ENCODE measurements at regions not wholly inside any gene's neighbourhood (a gene's known extent, or its start where the extent isn't known, plus 50 kb on each side); places are given as distances from the start of the nearest gene placed in this dataset.

- Histone ChIP-seq H3K27ac (ENCODE audit: low read depth in 1 of 2, low read length in 1 of 2) (no peak overlapping the region), H3K4me1 (ENCODE audit: control insufficient read depth in 5 of 5, insufficient read depth in 5 of 5, low read length in 5 of 5) (no peaks in the 10 kb centered on the region), H3K36me3 (ENCODE audit: control insufficient read depth in 4 of 4, insufficient read depth in 4 of 4, low read length in 4 of 4) (no peaks in the 10 kb centered on the region), H3K27me3 (ENCODE audit: control insufficient read depth in 3 of 3, insufficient read depth in 3 of 3, low read length in 2 of 3) (no peaks in the 10 kb centered on the region), H3K4me3 (no peak overlapping the region), H3K9ac (ENCODE audit: insufficient read depth in 1 of 2, low read length in 2 of 2) (no peak overlapping the region), H3K9me3 (ENCODE audit: control insufficient read depth in 4 of 4, insufficient read depth in 3 of 4, low read length in 3 of 4) (peaks cover 0 to 2% (median 0%) of the 10 kb centered on the region in 4 donors)
- no peak for ATAC-seq (ENCODE audit: insufficient read depth, low FRiP score)
- TF ChIP-seq CTCF (IDR thresholded peaks at IDR 0.05; ENCODE audit: control extremely low read depth, extremely low read depth) = no peak
- no peak for DNase-seq
Measured at GRCh38 chr3:117932441-117932840, 1102.2 kb downstream of the IGSF11 start.

- DNase-seq = no peak
- H3K9me3 ChIP-seq (ENCODE audit: control insufficient read depth in 4 of 4, insufficient read depth in 3 of 4, low read length in 3 of 4) = peaks cover 0 to 5% (median 0%) of the 10 kb centered on the region in 4 donors
- no peaks in the 10 kb centered on the region for H3K36me3 ChIP-seq (ENCODE audit: control insufficient read depth in 4 of 4, insufficient read depth in 4 of 4, low read length in 4 of 4)
- no peaks in the 10 kb centered on the region for H3K4me1 ChIP-seq (ENCODE audit: control insufficient read depth in 5 of 5, insufficient read depth in 5 of 5, low read length in 5 of 5)
- no peaks in the 10 kb centered on the region for H3K27me3 ChIP-seq (ENCODE audit: control insufficient read depth in 3 of 3, insufficient read depth in 3 of 3, low read length in 2 of 3)
- H3K9ac ChIP-seq (ENCODE audit: insufficient read depth in 1 of 2, low read length in 2 of 2) = no peak overlapping the region
- 94 to 95% methylated on average over 4 of the region's 4 CpGs for whole genome bisulfite sequencing, 2 donors
- no peak overlapping the region for H3K27ac ChIP-seq (ENCODE audit: low read depth in 1 of 2, low read length in 1 of 2)
- TF ChIP-seq CTCF (IDR thresholded peaks at IDR 0.05; ENCODE audit: control extremely low read depth, extremely low read depth) = no peak
- no peak for ATAC-seq (ENCODE audit: insufficient read depth, low FRiP score)
- no peak overlapping the region for H3K4me3 ChIP-seq
Measured at GRCh38 chr3:117936159-117936558, 1098.5 kb downstream of the IGSF11 start.

GRCh38 chr3:117938974-117939373 is 1095.7 kb downstream of the IGSF11 start:
- Histone ChIP-seq H3K4me3 (no peak overlapping the region), H3K9me3 (ENCODE audit: control insufficient read depth in 4 of 4, insufficient read depth in 3 of 4, low read length in 3 of 4) (peaks cover 0 to 5% (median 0%) of the 10 kb centered on the region in 4 donors), H3K4me1 (ENCODE audit: control insufficient read depth in 5 of 5, insufficient read depth in 5 of 5, low read length in 5 of 5) (no peaks in the 10 kb centered on the region), H3K27ac (ENCODE audit: low read depth in 1 of 2, low read length in 1 of 2) (no peak overlapping the region), H3K36me3 (ENCODE audit: control insufficient read depth in 4 of 4, insufficient read depth in 4 of 4, low read length in 4 of 4) (no peaks in the 10 kb centered on the region), H3K27me3 (ENCODE audit: control insufficient read depth in 3 of 3, insufficient read depth in 3 of 3, low read length in 2 of 3) (no peaks in the 10 kb centered on the region), H3K9ac (ENCODE audit: insufficient read depth in 1 of 2, low read length in 2 of 2) (no peak overlapping the region)
- no peak for TF ChIP-seq CTCF (IDR thresholded peaks at IDR 0.05; ENCODE audit: control extremely low read depth, extremely low read depth)
- no peak for ATAC-seq (ENCODE audit: insufficient read depth, low FRiP score)
- WGBS, 2 donors = 71 to 80% methylated on average over 2 of the region's 2 CpGs
- no peak for DNase-seq

GRCh38 chr3:117939425-117940027 is 1095.1 kb downstream of the IGSF11 start:
- no peak for ATAC-seq (ENCODE audit: insufficient read depth, low FRiP score)
- H3K27me3 ChIP-seq (ENCODE audit: control insufficient read depth in 3 of 3, insufficient read depth in 3 of 3, low read length in 2 of 3) = no peaks in the 10 kb centered on the region
- no peak overlapping the region for H3K9ac ChIP-seq (ENCODE audit: insufficient read depth in 1 of 2, low read length in 2 of 2)
- H3K9me3 ChIP-seq (ENCODE audit: control insufficient read depth in 4 of 4, insufficient read depth in 3 of 4, low read length in 3 of 4) = peaks cover 0 to 5% (median 0%) of the 10 kb centered on the region in 4 donors
- no peak for TF ChIP-seq CTCF (IDR thresholded peaks at IDR 0.05; ENCODE audit: control extremely low read depth, extremely low read depth)
- no peak overlapping the region for H3K4me3 ChIP-seq
- H3K4me1 ChIP-seq (ENCODE audit: control insufficient read depth in 5 of 5, insufficient read depth in 5 of 5, low read length in 5 of 5) = no peaks in the 10 kb centered on the region
- no peaks in the 10 kb centered on the region for H3K36me3 ChIP-seq (ENCODE audit: control insufficient read depth in 4 of 4, insufficient read depth in 4 of 4, low read length in 4 of 4)
- H3K27ac ChIP-seq (ENCODE audit: low read depth in 1 of 2, low read length in 1 of 2) = no peak overlapping the region
- no peak for DNase-seq
- 95 to 96% methylated on average over 1 of the region's 1 CpG for WGBS, 2 donors
